GM18909 (cell line): ENCODE measurements at regions not wholly inside any gene's neighbourhood (a gene's known extent, or its start where the extent isn't known, plus 50 kb on each side); places are given as distances from the start of the nearest gene placed in this dataset.

Source experiments
- ATAC-seq: cut with Tn5 transposase; IDR thresholded peaks from one replicate; pipeline ENCODE4 v1.9.1; 2021; ENCODE audit warnings: mild to moderate bottlenecking; ENCODE audit not compliant: unreplicated experiment, poor library complexity

DNA sequence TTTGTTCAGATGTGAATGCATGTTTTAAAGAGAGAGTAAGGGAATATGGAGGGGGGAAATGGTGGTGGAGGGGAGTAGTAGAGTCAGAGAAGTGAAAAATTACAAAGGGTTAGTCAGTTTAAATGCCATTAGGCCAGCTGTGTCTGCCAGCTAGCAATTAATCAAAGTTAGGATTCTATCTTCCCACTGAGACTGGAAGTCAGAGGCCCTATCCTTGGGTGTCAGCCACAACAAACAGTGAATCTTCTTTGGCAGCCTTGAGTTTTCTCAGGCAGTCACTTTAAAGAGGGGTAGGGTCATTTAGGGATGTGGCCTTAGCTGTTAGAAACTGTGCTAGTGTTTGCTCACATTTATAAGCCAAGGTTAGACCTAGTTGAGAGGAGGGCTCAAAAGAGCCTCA is 120.5 kb upstream of the BTBD3 start:
- no peak for ATAC-seq

DNA sequence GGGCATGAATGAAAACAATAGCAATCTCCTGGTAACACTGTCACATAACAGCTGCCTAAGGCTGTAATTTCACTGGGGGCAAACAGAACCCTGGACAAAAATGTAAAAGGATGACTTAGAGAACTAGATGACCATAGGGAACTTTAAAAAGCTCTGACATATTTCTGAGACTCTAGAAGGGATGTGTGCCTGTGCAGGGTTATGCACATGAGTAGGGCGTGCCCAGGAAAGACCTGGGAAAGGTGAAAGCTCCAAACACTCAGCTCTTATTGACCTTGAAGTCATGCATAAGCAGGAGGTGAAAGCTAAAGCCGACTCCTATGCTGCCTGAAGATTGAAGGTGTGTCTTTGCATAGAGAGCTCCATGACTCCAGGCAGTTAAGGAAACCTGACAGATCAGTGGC is 118.4 kb upstream of the BTBD3 start:
- no peak for ATAC-seq

DNA sequence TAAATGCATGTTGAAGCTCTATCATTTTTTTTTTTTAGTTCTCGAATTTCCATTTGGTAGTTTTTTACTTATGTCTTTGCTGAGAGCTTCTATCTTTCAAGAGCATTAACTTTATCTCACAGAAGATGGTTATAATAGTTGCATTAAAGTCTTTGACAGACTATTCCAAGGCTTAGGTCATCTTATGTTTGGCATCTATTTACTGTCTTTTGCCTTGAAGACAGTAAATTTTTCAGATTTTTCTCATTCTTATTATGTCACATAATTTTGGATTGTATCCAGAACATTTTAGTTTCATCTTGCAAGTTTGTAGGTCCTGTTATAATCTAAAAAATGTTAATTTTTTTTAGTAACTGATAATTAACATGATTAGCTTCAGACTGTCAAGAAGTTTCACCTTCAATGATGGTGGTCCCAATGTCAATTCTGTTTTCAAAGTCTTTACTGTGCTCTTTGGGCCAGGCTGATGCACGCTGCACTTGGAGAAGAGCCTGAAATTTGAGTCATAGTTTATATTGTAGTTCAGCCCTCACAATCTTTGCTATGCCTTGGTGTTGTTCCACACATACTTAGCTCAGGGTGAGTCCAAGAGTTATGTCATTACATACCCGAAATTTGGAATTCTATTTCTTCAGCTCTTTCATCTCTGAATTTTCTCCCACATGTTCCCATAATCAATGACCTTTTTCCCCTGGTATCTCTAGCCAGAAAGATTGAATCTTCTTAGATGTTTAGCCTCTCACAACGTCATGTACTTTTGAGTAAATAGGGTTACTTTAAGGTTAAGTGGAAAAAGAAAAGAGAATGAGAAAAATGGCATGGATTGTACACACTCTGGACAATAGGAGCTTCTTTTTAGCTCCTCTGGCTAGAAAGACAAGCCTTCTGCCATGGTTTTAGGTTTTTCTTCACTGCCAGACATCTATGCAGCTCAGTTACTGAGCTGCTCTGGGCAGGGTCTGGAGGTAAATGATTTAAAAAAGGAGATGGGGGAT is 110.3 kb upstream of the BTBD3 start:
- ATAC-seq: no peak

DNA sequence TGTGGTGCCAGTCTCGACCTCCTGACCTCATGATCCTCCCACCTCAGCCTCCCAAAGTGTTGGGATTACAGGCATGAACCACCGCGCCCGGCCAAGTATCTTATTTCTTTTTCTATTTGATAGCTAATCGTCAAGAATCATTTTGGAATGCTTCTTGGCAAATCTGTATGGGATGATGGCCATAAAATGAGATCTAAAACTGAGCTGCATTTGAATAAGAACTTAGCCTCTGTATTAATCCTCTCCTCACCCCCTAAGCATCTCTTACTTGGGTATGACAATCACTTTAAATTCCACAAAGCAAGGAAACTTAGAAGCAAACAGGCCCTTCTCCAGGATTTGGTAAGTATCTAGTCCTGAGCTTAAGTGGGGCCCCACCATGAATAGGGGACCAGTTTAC is 108.9 kb upstream of the BTBD3 start:
- ATAC-seq: no peak

DNA sequence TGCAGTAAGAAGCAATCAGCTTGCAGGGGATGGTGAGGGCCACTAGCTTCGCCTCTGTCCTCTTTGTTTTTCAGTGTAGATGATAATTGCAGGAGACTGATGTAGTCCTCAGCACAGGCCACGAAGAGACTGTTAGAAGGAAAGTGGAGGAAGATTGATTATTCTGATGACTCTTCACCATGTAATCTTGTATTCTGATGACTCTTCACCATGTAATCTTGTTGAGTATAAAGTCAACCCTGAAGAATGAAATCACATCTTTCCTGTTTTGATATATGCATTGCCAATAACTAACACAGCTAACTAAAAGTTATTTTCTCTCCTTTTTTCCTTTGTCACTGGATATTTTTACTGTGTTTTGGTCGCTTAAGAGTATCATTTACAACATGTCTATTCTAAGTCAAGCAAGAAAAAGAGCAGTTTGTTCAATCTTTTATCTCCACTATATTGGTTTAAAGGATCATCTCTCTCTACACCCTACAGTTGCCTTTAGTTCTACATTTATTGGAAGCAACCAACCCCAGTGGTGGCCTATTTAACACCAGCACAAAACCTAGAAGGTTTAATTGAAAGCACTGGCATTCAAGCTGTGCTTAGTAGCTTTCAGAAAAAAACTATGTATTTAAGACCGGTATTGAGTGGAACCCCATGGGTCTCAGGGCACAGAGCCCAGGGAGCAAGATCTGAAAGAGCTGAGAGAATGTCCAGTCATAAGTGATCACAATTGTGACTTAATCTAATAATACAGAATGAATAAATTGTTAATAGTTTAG is 107.2 kb upstream of the BTBD3 start:
- ATAC-seq: no peak

DNA sequence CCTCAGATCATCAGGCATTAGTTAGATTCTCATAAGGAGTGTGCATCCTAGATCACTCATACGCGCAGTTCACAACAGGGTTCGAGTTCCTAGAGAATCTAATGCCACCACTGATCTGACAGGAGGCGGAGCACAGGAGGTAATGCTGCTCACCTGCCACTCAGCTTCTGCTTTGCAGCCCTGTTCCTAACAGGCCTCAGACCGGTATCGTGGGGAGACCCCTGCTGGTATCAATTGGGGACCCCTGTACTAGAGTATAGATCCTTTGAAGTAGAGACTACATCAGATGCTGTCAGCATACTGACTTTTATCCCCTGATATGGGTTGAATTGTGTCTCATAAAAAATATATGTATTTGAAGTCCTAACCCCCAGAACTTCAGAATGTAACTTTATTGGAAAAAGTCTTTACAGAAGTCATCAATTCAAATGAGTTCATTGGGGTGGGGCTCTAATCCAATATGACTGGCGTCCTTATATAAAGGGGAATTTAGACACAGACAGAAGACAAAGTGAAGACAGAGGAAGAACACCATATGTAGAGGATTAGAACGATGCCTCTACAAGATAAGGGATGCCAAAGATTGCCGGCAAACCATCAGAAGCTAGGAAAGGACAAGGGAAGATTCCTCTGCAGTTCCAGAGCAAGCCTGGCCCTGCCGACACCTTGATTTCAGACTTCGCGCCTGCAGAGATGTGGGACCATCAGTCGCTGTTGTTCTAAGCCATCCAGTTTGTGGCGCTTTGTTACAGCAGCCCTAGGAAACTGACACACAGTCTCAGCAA is 104.4 kb upstream of the BTBD3 start:
- no peak for ATAC-seq

DNA sequence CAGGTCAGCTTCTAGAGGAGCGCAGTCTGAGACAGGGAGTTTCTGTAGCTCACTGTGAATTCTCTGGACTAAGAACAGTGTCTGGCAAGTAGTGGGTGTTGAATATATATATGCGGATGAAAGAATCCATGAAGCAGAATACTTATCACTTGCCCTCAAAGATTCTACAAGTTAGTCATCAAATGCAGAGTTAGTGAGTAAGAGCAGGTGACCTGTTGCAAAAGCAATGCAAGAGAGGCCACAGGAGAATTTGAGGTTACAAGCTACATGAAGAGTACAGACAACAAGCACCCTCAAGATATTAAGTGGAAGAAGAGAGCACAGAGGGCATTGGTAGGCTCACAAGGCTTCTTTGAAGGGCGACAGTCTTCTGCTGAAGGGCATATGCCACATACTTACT is 103.4 kb upstream of the BTBD3 start:
- no peak for ATAC-seq

DNA sequence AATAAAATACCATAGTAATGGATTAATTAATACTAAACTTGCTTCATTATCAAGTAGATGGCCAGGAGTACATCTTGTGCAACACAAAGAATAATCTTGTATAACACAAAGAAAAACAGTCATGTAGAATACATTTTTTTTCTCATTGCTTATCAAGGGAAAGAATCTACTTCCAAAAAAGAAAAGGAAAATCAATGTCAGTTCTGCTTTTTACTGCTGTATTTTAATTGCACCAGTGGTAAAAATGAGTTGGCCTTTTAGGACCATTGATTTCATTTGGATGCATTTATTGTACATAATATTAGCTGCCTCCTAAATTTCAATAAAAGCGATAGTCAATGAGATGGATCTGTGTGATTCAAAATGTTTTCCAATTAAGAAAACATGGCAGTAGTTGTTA is 96.9 kb upstream of the BTBD3 start:
- ATAC-seq: no peak

DNA sequence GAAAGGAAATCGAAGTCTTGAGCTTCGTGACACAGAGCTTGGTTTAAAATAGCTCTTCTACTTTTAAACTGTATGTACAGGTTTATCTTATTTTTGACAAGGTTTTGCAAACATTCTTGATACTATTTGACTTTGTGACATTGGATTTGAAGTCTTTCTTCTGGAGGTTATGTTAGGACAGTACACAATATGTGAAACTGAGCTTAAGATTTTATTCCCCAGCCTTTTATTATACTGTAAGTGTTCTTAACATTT is 95.2 kb upstream of the BTBD3 start:
- ATAC-seq: no peak

DNA sequence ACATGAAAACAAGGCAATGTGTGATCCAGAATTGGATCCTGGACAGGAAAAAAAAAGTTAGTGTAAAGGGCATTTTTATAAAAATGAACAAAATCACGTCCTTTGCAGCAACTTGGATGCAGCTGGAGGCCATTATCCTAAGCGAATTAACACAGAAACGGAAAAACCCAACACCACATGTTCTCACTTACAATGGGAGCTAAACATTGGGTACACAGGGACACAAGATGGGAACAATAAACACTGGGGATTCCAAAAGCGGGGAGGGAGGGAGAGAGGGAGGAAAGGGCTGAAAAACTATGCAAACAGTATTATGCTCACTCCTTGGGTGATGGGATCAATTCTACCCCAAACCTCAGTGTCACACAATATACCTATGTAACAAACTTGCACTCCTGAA is 91.4 kb upstream of the BTBD3 start:
- ATAC-seq: no peak

DNA sequence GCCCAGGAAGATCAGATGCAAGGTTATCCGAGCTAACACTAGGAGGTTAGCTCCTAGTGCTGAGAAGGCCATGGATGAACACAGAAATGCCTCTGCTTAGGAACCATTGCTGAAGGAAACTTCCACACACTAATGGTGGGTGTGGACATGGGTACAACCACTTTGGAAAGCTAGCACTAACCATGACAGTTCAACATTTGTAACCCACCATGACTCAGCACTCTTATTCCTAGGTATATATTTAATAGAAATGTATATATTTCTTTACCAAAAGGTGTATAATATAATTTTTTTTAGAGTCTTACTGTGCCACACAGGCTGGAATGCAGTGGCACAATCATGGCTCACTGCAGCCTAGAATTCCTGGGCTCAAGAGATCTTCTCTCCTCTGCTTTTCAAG is 85.3 kb upstream of the BTBD3 start:
- ATAC-seq: no peak

DNA sequence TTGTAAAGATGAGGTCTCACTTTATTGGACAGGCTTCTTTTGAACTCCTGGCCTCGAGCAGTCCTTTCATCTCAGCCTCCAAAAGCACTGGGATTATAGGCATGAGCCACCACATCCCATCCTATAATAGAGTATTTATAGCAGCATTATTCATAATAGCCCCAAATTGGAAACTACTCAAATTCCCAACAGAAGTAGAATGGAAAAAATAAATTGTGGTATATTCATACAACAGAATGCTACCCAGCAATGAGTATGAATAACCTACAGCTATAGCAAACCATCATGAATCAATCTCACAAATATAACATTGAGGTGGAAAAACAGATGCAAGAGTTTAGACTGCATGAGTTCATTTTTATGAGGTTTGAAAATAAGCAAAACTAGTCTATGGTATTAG is 84.8 kb upstream of the BTBD3 start:
- ATAC-seq: no peak

DNA sequence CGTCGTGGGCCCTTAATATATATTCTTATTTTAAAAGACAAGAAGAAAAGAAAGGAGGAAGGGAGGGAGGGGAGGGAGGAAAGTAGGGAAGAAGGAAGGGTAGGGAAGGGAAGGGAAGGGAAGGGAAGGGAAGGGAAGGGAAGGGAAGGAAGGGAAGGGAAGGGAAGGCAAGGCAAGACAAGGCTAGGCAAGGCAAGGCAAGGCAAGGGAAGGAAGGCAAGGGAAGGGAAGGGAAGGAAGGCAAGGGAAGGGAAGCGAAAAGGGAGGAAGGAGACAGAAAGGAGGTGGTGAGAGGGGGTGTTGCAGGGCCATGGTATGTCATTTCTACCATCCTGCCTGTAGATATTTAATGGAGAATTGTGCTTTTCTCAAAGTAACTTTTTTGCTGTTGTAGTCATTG is 83.9 kb upstream of the BTBD3 start:
- ATAC-seq: no peak

DNA sequence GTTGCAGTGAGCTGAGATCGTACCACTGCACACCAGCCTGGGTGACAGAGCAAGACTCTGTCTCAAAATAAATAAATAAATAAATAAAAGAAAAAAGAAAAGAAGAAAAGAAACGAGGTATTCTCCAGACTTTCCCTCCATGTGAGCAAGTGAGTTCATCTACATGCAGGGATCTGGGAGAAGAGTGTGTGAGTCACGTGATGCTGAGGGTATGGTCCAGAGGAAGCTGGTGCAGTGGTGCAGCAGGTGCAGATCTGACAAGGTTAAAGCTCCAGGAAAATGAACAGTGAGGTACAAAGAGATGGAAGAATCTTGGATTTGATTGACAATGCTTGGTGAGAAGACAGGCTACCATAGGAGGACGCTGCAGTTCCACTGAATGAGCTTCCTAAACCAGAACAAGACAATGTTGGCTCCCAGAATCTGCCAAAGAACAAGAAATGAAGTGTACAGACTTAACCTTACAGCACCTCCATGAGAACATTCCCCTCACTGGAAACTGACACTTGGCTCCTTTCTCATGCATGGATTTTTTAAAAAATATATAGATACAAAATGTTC is 79.5 kb upstream of the BTBD3 start:
- ATAC-seq: no peak

DNA sequence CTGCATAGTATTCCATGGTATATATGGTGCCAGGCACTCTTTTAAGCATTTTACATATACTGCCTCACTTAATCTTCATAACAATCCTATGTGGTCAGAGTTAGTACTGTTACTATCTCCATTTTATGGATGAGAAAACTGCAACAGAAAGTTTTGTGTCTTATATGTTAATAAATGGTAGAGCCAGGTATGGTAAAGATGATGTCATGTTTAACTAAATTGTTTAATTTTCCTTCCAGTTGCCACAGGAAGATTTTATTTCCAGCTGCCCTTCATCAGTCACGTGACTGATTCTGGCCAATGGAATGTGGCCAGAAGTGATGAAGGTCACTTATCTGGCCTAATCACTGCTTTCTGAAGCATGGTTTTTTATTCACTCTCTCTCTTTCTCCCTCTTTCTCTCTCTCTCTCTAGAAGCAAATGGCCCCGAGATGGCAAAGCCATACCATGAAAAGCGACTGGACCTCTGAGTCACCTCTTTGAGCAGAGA is 75.7 kb upstream of the BTBD3 start:
- ATAC-seq: no peak

DNA sequence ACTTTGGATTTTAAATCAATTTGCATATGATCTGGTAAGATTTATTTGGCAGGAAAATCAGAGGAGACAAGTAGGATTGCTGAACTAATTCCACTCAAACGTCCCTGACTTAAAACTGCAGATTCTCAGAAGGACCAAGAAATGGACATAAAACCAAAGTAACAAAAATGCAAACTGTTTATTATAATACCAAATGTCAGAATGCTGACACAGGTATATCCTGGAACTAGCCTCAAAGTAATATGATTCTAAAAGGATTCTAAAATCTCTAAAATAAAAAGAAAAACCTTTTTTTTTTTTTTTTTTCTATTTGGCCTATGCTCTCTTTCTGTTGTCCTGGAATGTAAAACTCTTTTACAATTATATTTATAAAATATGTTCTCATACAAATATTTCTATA is 74.4 kb upstream of the BTBD3 start:
- no peak for ATAC-seq

DNA sequence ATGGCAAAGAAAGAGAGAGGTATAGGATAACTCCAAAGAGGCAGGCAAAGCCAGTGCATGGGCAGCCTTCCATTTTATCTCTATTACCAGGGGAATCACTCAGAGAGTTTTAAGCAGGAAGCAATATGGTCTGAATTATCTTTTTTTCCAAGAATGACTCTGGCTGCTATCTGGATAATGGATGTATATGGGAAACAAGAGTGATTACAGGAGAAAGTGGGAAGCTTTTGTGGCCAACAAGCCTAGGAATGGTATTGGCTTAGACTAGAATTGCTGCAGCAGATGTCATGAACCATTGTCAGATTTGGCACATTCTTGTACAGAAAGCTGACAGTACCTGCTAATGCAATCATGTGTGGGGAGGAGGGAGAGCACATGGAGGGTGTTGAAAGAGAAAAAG is 73.0 kb upstream of the BTBD3 start:
- no peak for ATAC-seq

DNA sequence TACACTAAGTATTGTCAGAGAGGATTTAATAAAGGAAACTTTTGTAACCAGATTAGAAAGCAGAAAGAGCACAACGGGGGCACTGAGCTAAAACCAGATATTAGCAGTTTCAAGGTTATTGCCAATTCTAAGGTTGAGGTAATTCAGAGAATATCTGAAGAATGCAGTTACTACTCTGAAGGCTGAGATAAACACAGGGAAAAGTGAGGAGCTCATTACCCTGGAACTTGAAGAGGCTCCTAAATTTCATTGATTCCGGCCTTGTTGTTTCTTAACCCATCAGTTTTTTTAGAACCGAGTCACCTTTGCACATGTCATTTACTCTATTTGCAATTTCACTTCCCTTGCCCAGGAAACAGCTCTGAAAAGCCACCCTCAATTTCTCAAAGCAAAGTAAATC is 72.4 kb upstream of the BTBD3 start:
- no peak for ATAC-seq

DNA sequence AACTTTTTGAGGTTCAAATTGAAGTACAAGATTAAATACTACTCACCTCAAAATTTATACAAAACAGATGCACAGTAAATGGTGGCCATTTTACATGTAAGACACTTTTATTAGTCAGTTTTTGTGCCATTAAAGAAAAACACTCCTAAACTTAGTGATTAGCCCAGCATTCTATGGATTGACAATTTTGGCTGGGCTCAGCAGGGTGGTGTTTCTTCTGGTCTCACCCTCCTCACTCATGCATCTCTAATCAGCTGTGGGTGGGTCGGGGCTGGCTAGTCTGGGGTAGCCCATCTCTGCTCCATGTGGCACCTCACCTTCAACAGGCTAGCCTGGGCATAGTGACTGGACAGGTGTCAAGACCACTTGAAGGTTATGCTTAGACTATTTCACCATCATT is 71.6 kb upstream of the BTBD3 start:
- no peak for ATAC-seq

DNA sequence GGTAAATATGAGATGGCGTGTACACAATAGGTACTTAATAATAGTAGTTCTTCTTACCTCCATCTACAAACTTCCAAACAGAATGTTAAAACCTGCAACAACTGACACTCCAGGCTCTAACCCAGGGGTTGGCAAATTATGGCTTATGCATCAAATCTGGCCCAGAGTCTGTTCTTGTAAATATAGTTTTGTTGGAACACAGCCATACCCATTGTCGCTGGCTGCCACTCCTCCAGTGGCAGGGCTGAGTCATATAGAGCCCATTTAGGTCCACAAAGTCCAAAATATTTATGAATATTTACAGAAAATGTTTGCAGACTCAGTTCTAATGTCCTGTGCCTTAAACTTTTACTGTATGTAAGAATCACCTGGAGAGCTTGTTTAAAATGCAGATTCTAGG is 69.9 kb upstream of the BTBD3 start:
- no peak for ATAC-seq
